Osteoblast (primary cell): ENCODE measurements at regions not wholly inside any gene's neighbourhood (a gene's known extent, or its start where the extent isn't known, plus 50 kb on each side); places are given as distances from the start of the nearest gene placed in this dataset.

ENCODE experiments used
- DNase-seq: peaks from one replicate; pipeline ENCODE4 v3.0.0; 2011; ENCODE audit warnings: low spot score, mixed read lengths; ENCODE audit not compliant: insufficient read length; ENCODE audit errors: missing footprints
- H2AFZ ChIP-seq: 2 replicates; pipeline ENCODE4 v1.6.0; 2011; ENCODE audit warnings: mild to moderate bottlenecking, low read length
- H3K27ac ChIP-seq: 2 replicates; pipeline ENCODE4 v1.5.1; 2011; ENCODE audit warnings: mild to moderate bottlenecking, low read depth, low read length, moderate library complexity
- H3K27me3 ChIP-seq: 2 replicates; pipeline ENCODE4 v1.6.0; 2012; ENCODE audit warnings: mild to moderate bottlenecking, control low read depth, inconsistent platforms, low read length, moderate library complexity; ENCODE audit not compliant: insufficient read depth
- H3K36me3 ChIP-seq: 2 replicates; pipeline ENCODE4 v1.5.1; 2011; ENCODE audit warnings: mild to moderate bottlenecking, low read length, control low read depth, moderate library complexity; ENCODE audit not compliant: insufficient read depth
- H3K4me1 ChIP-seq: 2 replicates; pipeline ENCODE4 v1.5.1; 2011; ENCODE audit warnings: mild to moderate bottlenecking, low read length, control low read depth, moderate library complexity; ENCODE audit not compliant: insufficient read depth
- H3K4me2 ChIP-seq: 2 replicates; pipeline ENCODE4 v1.6.0; 2011; ENCODE audit warnings: mild to moderate bottlenecking, low read length; ENCODE audit not compliant: insufficient read depth
- H3K4me3 ChIP-seq: fragments of 200-600 bp; sonication (generic); 3 replicates; pipeline ENCODE4 v1.5.1; 2012; ENCODE audit warnings: mild to moderate bottlenecking, low read length, inconsistent platforms; ENCODE audit not compliant: insufficient read depth
- H3K79me2 ChIP-seq: 2 replicates; pipeline ENCODE4 v1.6.0; 2012; ENCODE audit warnings: mild to moderate bottlenecking, low read length, control low read depth, inconsistent platforms; ENCODE audit not compliant: insufficient read depth
- H3K9me3 ChIP-seq: 2 replicates; pipeline ENCODE4 v1.5.1; 2011; ENCODE audit warnings: low read depth, low read length, control low read depth
- H4K20me1 ChIP-seq: 2 replicates; pipeline ENCODE4 v1.6.0; 2012; ENCODE audit warnings: mild to moderate bottlenecking, low read length, control low read depth; ENCODE audit not compliant: insufficient read depth
- TF ChIP-seq, protein P1 (sequence below): IDR thresholded peaks from 2 replicates; pipeline ENCODE4 v1.5.1; 2011; ENCODE audit warnings: mild to moderate bottlenecking, low read depth, low read length, moderate library complexity; ENCODE audit errors: extremely low read depth

DNA sequence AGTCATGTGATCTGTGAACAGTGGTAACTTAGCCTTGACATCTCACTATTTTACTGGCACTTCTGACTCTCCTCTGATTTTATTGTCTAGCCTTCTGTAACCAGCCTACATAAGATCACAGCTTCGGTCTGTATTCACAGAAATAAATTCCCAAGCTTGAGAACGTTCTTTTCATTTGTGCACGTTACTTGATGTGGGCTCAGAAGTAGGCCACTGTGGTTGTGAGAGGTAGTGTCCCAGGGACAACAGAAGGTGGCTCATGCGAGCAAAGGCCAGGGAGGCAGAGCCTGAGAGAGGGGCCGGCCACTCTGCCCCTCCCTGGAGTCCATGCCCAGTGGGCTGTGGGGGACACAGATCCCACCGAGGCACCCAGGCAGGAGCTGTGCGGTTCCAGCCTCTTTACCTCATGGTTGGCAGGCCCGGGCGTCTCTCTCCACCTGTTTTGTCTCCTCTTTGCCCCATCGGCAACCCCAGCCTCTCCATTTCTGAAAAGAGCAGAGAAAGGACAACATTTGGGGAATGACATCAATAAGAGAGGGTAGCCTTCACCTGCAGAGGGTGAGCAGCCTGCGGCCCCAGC lies 207.5 kb upstream of the CST7 start:
- TF ChIP-seq, protein P1, sequence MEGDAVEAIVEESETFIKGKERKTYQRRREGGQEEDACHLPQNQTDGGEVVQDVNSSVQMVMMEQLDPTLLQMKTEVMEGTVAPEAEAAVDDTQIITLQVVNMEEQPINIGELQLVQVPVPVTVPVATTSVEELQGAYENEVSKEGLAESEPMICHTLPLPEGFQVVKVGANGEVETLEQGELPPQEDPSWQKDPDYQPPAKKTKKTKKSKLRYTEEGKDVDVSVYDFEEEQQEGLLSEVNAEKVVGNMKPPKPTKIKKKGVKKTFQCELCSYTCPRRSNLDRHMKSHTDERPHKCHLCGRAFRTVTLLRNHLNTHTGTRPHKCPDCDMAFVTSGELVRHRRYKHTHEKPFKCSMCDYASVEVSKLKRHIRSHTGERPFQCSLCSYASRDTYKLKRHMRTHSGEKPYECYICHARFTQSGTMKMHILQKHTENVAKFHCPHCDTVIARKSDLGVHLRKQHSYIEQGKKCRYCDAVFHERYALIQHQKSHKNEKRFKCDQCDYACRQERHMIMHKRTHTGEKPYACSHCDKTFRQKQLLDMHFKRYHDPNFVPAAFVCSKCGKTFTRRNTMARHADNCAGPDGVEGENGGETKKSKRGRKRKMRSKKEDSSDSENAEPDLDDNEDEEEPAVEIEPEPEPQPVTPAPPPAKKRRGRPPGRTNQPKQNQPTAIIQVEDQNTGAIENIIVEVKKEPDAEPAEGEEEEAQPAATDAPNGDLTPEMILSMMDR: no peak
- Histone ChIP-seq H3K79me2 (no peaks in the 10 kb centered on the region), H3K4me1 (no peaks in the 10 kb centered on the region), H4K20me1 (no peaks in the 10 kb centered on the region), H3K4me2 (no peak overlapping the region), H3K9me3 (no peaks in the 10 kb centered on the region), H3K27ac (no peak overlapping the region), H3K36me3 (no peaks in the 10 kb centered on the region), H3K4me3 (no peak overlapping the region), H2AFZ (no peak overlapping the region), H3K27me3 (no peaks in the 10 kb centered on the region)
- no peak for DNase-seq

GRCh38 chr20:24742436-24742835 lies 206.6 kb upstream of the CST7 start:
- Histone ChIP-seq H3K27ac (no peak overlapping the region), H3K4me2 (no peak overlapping the region), H4K20me1 (no peaks in the 10 kb centered on the region), H3K27me3 (no peaks in the 10 kb centered on the region), H3K79me2 (no peaks in the 10 kb centered on the region), H2AFZ (no peak overlapping the region), H3K9me3 (no peaks in the 10 kb centered on the region), H3K36me3 (no peaks in the 10 kb centered on the region), H3K4me3 (no peak overlapping the region), H3K4me1 (no peaks in the 10 kb centered on the region)
- no peak for DNase-seq
- TF ChIP-seq, protein P1: no peak

- DNase-seq: no peak
- Histone ChIP-seq H4K20me1 (no peaks in the 10 kb centered on the region), H3K4me3 (no peak overlapping the region), H3K27me3 (no peaks in the 10 kb centered on the region), H3K9me3 (no peaks in the 10 kb centered on the region), H3K36me3 (no peaks in the 10 kb centered on the region), H3K4me1 (no peaks in the 10 kb centered on the region), H3K4me2 (no peak overlapping the region), H3K27ac (no peak overlapping the region), H2AFZ (no peak overlapping the region), H3K79me2 (no peaks in the 10 kb centered on the region)
- TF ChIP-seq, protein P1: no peak
Measured at GRCh38 chr20:24742989-24743388, 206.1 kb upstream of the CST7 start.

- no peaks in the 10 kb centered on the region for H3K27me3 ChIP-seq
- no peaks in the 10 kb centered on the region for H3K79me2 ChIP-seq
- no peak overlapping the region for H3K4me3 ChIP-seq
- H3K4me2 ChIP-seq: no peak overlapping the region
- no peaks in the 10 kb centered on the region for H3K36me3 ChIP-seq
- H3K9me3 ChIP-seq: no peaks in the 10 kb centered on the region
- DNase-seq: no peak
- TF ChIP-seq, protein P1: no peak
- no peak overlapping the region for H3K27ac ChIP-seq
- no peak overlapping the region for H2AFZ ChIP-seq
- H4K20me1 ChIP-seq: no peaks in the 10 kb centered on the region
- no peaks in the 10 kb centered on the region for H3K4me1 ChIP-seq
Measured at GRCh38 chr20:24743641-24744040, 205.4 kb upstream of the CST7 start.
